CD4-positive, alpha-beta T cell treated with Interleukin-21 for 1 hour (primary cell): ENCODE measurements at regions not wholly inside any gene's neighbourhood (a gene's known extent, or its start where the extent isn't known, plus 50 kb on each side); places are given as distances from the start of the nearest gene placed in this dataset.

Experiments used
- DNase-seq: peaks from one replicate; pipeline ENCODE4 v3.0.0-alpha.2; 2020

DNA sequence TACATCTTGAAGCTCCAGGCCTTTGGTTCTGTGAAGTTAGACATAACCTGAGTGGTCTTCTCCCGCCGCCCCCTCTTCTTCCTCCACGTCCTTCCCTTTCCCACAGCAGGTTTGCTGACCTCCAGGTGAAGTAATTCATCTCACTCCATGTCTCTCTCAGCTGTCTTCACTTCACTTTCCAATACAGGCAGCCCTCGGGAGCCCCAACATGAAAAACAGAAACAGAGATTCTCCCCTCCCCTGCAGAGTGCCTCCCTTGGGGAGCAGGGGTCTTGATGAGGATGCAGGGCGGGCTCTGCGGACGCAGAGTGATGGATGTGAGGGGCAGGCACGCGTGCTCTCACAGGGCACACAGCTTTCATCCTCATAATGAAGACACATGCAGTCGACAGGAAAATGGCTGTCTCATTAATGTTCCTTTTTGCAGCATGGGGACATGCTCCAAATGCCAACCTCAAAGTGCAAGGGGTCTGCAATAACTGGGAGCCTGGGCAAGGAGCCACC lies 95.6 kb downstream of the GPAM start:
- DNase-seq: no peak

GRCh38 chr10:112091703-112092102 lies 91.9 kb downstream of the GPAM start:
- DNase-seq: no peak

GRCh38 chr10:112092519-112092918 lies 91.0 kb downstream of the GPAM start:
- DNase-seq: no peak

DNA sequence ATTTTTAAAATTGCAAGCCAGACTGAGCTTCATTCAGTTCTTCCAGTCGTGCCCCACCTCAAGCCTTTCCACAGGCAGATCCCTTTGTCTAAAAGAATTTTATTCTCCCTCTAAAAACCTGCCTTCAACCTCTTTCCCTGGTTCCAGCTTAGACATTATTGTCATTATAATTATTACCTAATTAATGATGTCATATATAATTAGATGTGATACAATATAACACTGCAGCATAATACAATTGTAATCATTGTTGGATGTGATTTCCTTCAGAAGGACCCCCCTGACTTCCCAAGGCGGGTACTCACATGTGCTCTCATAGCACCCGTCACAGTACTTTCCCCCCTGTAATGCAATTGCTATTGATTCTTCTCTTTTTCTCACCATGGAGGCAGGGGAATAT lies 88.6 kb downstream of the GPAM start:
- DNase-seq: no peak

GRCh38 chr10:112095731-112096130 lies 87.8 kb downstream of the GPAM start:
- no peak for DNase-seq

DNA sequence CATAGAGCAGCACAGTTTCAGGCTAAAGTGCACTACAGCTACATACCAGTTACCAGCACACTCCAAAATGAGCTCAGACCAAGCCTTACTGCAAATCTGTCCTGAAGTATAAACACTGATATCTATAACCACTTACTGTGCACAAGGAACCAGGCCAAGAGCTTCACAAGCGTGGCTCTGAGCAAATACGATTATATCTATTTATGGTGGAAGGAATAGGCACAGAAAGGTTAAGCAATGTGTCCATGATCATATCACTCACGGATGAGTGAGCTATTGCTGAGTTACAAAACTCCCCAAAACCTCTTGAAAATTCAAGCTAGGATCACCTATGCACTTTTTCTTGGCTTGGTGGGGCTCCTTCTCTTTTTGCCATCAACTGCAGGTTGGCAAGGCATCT lies 84.9 kb downstream of the GPAM start:
- no peak for DNase-seq
